Kidney (tissue), 13 donors: ENCODE measurements at regions not wholly inside any gene's neighbourhood (a gene's known extent, or its start where the extent isn't known, plus 50 kb on each side); places are given as distances from the start of the nearest gene placed in this dataset.
A peak's percentile ranks its signal among the peaks of the same experiment; 100 is the strongest.

Source experiments
- DNase-seq, 5 donors: peaks; one replicate each; pipeline ENCODE4 v3.0.0-alpha.2; 2013 to 2020
- FAIRE-seq: peaks from 2 replicates; lab custom pipeline; 2012; peaks lifted over from hg19 to GRCh38; lab: Jason Lieb, UNC
- H3K27ac ChIP-seq, 2 donors: one replicate each; pipeline ENCODE4 v1.7.0; 2013; ENCODE audit warnings: low read depth in 2 of 2, low read length in 2 of 2, inconsistent platforms in 1 of 2
- H3K27me3 ChIP-seq: one replicate; pipeline ENCODE4 v1.7.1; 2013; ENCODE audit warnings: low read length, inconsistent platforms; ENCODE audit not compliant: control insufficient read depth, insufficient read depth
- H3K36me3 ChIP-seq, 3 donors: one replicate each; pipeline versions ENCODE4 v1.7.0 to v1.7.1; 2013; ENCODE audit warnings: low read length in 3 of 3, control low read depth in 1 of 3, inconsistent platforms in 1 of 3; ENCODE audit not compliant: insufficient read depth in 3 of 3, control insufficient read depth in 2 of 3
- H3K4me1 ChIP-seq, 3 donors: one replicate each; pipeline versions ENCODE4 v1.7.0 to v1.7.1; 2013; ENCODE audit warnings: low read length in 3 of 3, inconsistent platforms in 1 of 3, low read depth in 1 of 3; ENCODE audit not compliant: control insufficient read depth in 2 of 3, insufficient read depth in 2 of 3
- H3K4me3 ChIP-seq, 3 donors: one replicate each; pipeline versions ENCODE4 v1.7.0 to v1.8.1; 2013; ENCODE audit warnings: low read length in 3 of 3, control low read depth in 1 of 3, inconsistent platforms in 1 of 3
- H3K9ac ChIP-seq, 3 donors: one replicate each; pipeline versions ENCODE4 v1.7.0 to v1.7.1; 2013; ENCODE audit warnings: low read length in 3 of 3, control low read depth in 1 of 3, inconsistent platforms in 1 of 3
- H3K9me3 ChIP-seq, 3 donors: one replicate each; pipeline versions ENCODE4 v1.7.0 to v1.7.1; 2013; ENCODE audit warnings: low read length in 3 of 3, control low read depth in 1 of 3, inconsistent platforms in 1 of 3; ENCODE audit not compliant: control insufficient read depth in 2 of 3, insufficient read depth in 1 of 3
- CTCF ChIP-seq: IDR thresholded peaks from 3 replicates; pipeline ENCODE4 v1.5.1; 2012; ENCODE audit warnings: mild to moderate bottlenecking, moderate library complexity, borderline replicate concordance; ENCODE audit not compliant: insufficient read depth; ENCODE audit errors: extremely low read depth
- intact Hi-C: fragments of 100-400 bp; cut with DNase I; formaldehyde crosslinking; loops from one replicate; pipeline ENCODE4 v1.11.1; 2022
- donor health status: control.
- donor health status: control.
- donor health status: control.
- donor health status: control.
- donor health status: control.
- donor health status: DM: yes; HTN: yes; CAD: no.
- donor health status: Normal renal cell carcinoma (clear cell type).

GRCh38 chr14:101123618-101124510 is 220.3 kb upstream of the RTL1 start:
- TF ChIP-seq CTCF = no peak
- Histone ChIP-seq H3K9ac (no peak overlapping the region), H3K36me3 (no peaks in the 10 kb centered on the region), H3K27ac (no peak overlapping the region), H3K27me3 (peaks cover 2% of the 10 kb centered on the region), H3K9me3 (no peaks in the 10 kb centered on the region), H3K4me3 (no peak overlapping the region), H3K4me1 (no peaks in the 10 kb centered on the region)
- FAIRE-seq (no peak), DNase-seq (peak in 4 of 5 donors; percentile 30 to 38 (median 35))
- intact Hi-C loops = no loop called here

- no peaks in the 10 kb centered on the region for H3K4me1 ChIP-seq
- intact Hi-C loops = no loop called here
- FAIRE-seq = no peak
These were observed 221.3 kb upstream of the RTL1 start for GRCh38 chr14:101124815-101125214.

GRCh38 chr14:101125313-101125712 is 221.8 kb upstream of the RTL1 start:
- H3K27ac ChIP-seq = no peak overlapping the region
- H3K4me3 ChIP-seq = no peak overlapping the region
- H3K9ac ChIP-seq = no peak overlapping the region
- H3K9me3 ChIP-seq = no peaks in the 10 kb centered on the region
- DNase-seq (no peak), FAIRE-seq (no peak)
- no peaks in the 10 kb centered on the region for H3K27me3 ChIP-seq
- H3K4me1 ChIP-seq = no peaks in the 10 kb centered on the region
- no peaks in the 10 kb centered on the region for H3K36me3 ChIP-seq
- TF ChIP-seq CTCF = no peak
- intact Hi-C loops = no loop called here

More at GRCh38 chr14:101124815-101125214, 221.3 kb upstream of the RTL1 start:
- no peaks in the 10 kb centered on the region for H3K9me3 ChIP-seq
- no peak overlapping the region for H3K9ac ChIP-seq
- no peaks in the 10 kb centered on the region for H3K27me3 ChIP-seq
- DNase-seq = peak in 1 of 5 donors; percentile 22
- no peaks in the 10 kb centered on the region for H3K36me3 ChIP-seq
- no peak for TF ChIP-seq CTCF
- no peak overlapping the region for H3K4me3 ChIP-seq
- H3K27ac ChIP-seq = no peak overlapping the region
